Fibroblast of peridontal ligament (primary cell): ENCODE measurements at regions not wholly inside any gene's neighbourhood (a gene's known extent, or its start where the extent isn't known, plus 50 kb on each side); places are given as distances from the start of the nearest gene placed in this dataset.
A peak's percentile ranks its signal among the peaks of the same experiment; 100 is the strongest.

Experiments used
- DNase-seq: peaks from one replicate; pipeline ENCODE4 v3.0.0-alpha.2; 2010; ENCODE audit errors: extremely low read depth

GRCh38 chr12:90030726-90031125 is 322.1 kb upstream of the ATP2B1 start:
- DNase-seq, result no peak

GRCh38 chr12:90029317-90029716 is 320.7 kb upstream of the ATP2B1 start:
- no peak for DNase-seq

GRCh38 chr12:90028635-90029051 is 320.0 kb upstream of the ATP2B1 start:
- no peak for DNase-seq

- DNase-seq, result no peak
Observed at GRCh38 chr12:90027889-90028634, 319.4 kb upstream of the ATP2B1 start.

- no peak for DNase-seq
Observed at GRCh38 chr12:90027041-90027440, 318.4 kb upstream of the ATP2B1 start.

GRCh38 chr12:90026516-90026915 is 317.9 kb upstream of the ATP2B1 start:
- no peak for DNase-seq

GRCh38 chr12:90024262-90024661 is 315.6 kb upstream of the ATP2B1 start:
- peak; percentile 61 for DNase-seq

GRCh38 chr12:90023207-90023900 is 314.7 kb upstream of the ATP2B1 start:
- DNase-seq, result no peak

GRCh38 chr12:90021795-90022440 is 313.3 kb upstream of the ATP2B1 start:
- no peak for DNase-seq

GRCh38 chr12:90020881-90021280 is 312.2 kb upstream of the ATP2B1 start:
- DNase-seq, result no peak

GRCh38 chr12:90020436-90020835 is 311.8 kb upstream of the ATP2B1 start:
- no peak for DNase-seq

- peak; percentile 67 for DNase-seq
Observed at GRCh38 chr12:90020014-90020413, 311.4 kb upstream of the ATP2B1 start.

- no peak for DNase-seq
Observed at GRCh38 chr12:90017316-90017715, 308.7 kb upstream of the ATP2B1 start.

- peak; percentile 32 for DNase-seq
Observed at GRCh38 chr12:90015228-90015627, 306.6 kb upstream of the ATP2B1 start.

- DNase-seq, result no peak
Observed at GRCh38 chr12:90013409-90013808, 304.8 kb upstream of the ATP2B1 start.

GRCh38 chr12:90010089-90010488 is 301.5 kb upstream of the ATP2B1 start:
- DNase-seq, result peak; percentile 56

- DNase-seq, result no peak
Observed at GRCh38 chr12:90008277-90008676, 299.6 kb upstream of the ATP2B1 start.

- no peak for DNase-seq
Observed at GRCh38 chr12:90004319-90005074, 295.9 kb upstream of the ATP2B1 start.

- DNase-seq, result no peak
Observed at GRCh38 chr12:90003688-90004087, 295.1 kb upstream of the ATP2B1 start.

- no peak for DNase-seq
Observed at GRCh38 chr12:90000721-90001120, 292.1 kb upstream of the ATP2B1 start.

GRCh38 chr12:89999699-90000505 is 291.3 kb upstream of the ATP2B1 start:
- peak; percentile 62 for DNase-seq
